Heart right ventricle (tissue), 16 donors: ENCODE measurements at regions not wholly inside any gene's neighbourhood (a gene's known extent, or its start where the extent isn't known, plus 50 kb on each side); places are given as distances from the start of the nearest gene placed in this dataset.
"Not testable (repeated sequence)": the region's sequence is repeated elsewhere in the genome, so short reads cannot be mapped to it uniquely, and the experiment has no call there.

ENCODE experiments used
- ATAC-seq, 8 donors: fragments of 200-7000 bp; cut with Tn5 transposase; one replicate each; pipeline ENCODE4 v1.9.1; 2020; ENCODE audit warnings: mild to moderate bottlenecking in 8 of 8, moderate library complexity in 8 of 8, moderate number of reproducible peaks in 1 of 8
- DNase-seq, 2 donors: peaks; one replicate each; pipeline ENCODE4 v3.0.0-alpha.2; 2020
- H3K27ac ChIP-seq, 10 donors: fragments of 200-600 bp; sonication (generic) in 2 of 10; one replicate each; pipeline versions ENCODE4 v1.5.0 to v1.8.0; 2020 to 2022; ENCODE audit warnings: mild to moderate bottlenecking in 3 of 10
- H3K27me3 ChIP-seq, 7 donors: fragments of 200-600 bp; one replicate each; pipeline ENCODE4 v1.8.0; 2021 to 2022; ENCODE audit warnings: mild to moderate bottlenecking in 2 of 7
- H3K36me3 ChIP-seq, 9 donors: fragments of 200-600 bp; sonication (generic) in 1 of 9; one replicate each; pipeline versions ENCODE4 v1.5.0 to v1.8.0; 2020 to 2022; ENCODE audit warnings: mild to moderate bottlenecking in 2 of 9
- H3K4me1 ChIP-seq, 9 donors: fragments of 200-600 bp; sonication (generic) in 1 of 9; one replicate each; pipeline versions ENCODE4 v1.5.0 to v1.8.0; 2020 to 2022; ENCODE audit warnings: mild to moderate bottlenecking in 4 of 9
- H3K4me3 ChIP-seq, 10 donors: fragments of 200-600 bp; sonication (generic) in 2 of 10; one replicate each; pipeline versions ENCODE4 v1.5.0 to v1.8.0; 2020 to 2022; ENCODE audit warnings: mild to moderate bottlenecking in 7 of 10, moderate library complexity in 2 of 10
- H3K9me3 ChIP-seq, 11 donors: fragments of 200-600 bp in 10 of 11; sonication (generic) in 2 of 11; one replicate each; pipeline versions ENCODE4 v1.5.0 to v1.8.0; 2013 to 2022; ENCODE audit warnings: mild to moderate bottlenecking in 2 of 11, control low read depth in 1 of 11, moderate library complexity in 1 of 11
- CTCF ChIP-seq, 9 donors: fragments of 200-600 bp; sonication (generic) in 2 of 9; IDR thresholded peaks; one replicate each; pipeline versions ENCODE4 v1.5.0 to v1.8.0; 2021 to 2022; ENCODE audit warnings: antibody characterized with exemption in 9 of 9, mild to moderate bottlenecking in 5 of 9, moderate library complexity in 1 of 9
- WGBS, 2 donors: extraction: QIAGEN DNeasy Blood & Tissue Kit; methylation state at CpG; one replicate each; pipeline ENCODE4 v1.1.7; 2013; ENCODE audit warnings: inconsistent platforms in 1 of 2; 5-methylcytosine and 5-hydroxymethylcytosine counted together
- intact Hi-C, 10 donors: fragments of 100-400 bp; cut with DNase I; formaldehyde crosslinking; loops; one replicate each; pipeline versions ENCODE4 v1.11.1 to v1.14.2; 2022
- donor health status: Arrhythmogenic right ventricular cardiomyopathy.
- donor health status: ischemic (EF 13 %, LVEDD 7.1; RV severe dilation, severe dysfunction).
- donor health status: healthy with polysubstance abuse.
- donor health status: DM: no; HTN: yes; CAD: no.
- donor health status: DM: no; HTN: no; CAD: no.
- donor health status: ischemic (EF 25% LVEDD 6.9; RV normal size, moderate dysfunction).
- donor health status: ischemic (EF 25% LVEDD 5.7; RV mildly dilated, moderate dysfunction).
- donor health status: healthy.
- donor health status: DM: yes; HTN: yes; CAD: no.
- donor health status: Ischemic cardiomyopathy.
- donor health status: ischemic (EF 35%, LVEDD 5.7; RV mildly dilated, moderate dysfunction).
- donor health status: nonischemic (EF 11% LVEDD 7.7; RV severe dilation, severe dysfunction).
- donor health status: DM: yes; HTN: yes; CAD: no.
- donor health status: PGD.
- donor health status: ischemic (EF 29% LVEDD 5.4; RV normal size, mild dysfunction).
- donor health status: nonischemic (EF 23%, LVEDD 6.1; RV moderate dilation, normal function).

- H3K27me3 ChIP-seq: peaks cover 0 to 4% (median 0%) of the 10 kb centered on the region in 7 donors
- no peak for TF ChIP-seq CTCF (IDR thresholded peaks at IDR 0.05)
- DNase-seq: no peak
- no peak for ATAC-seq
- H3K4me3 ChIP-seq: no peak overlapping the region
- H3K4me1 ChIP-seq: no peaks in the 10 kb centered on the region
- H3K36me3 ChIP-seq: no peaks in the 10 kb centered on the region
- intact Hi-C loops: no loop called here
- WGBS, 2 donors: 88% methylated on average over 7 of the region's 7 CpGs
- no peaks in the 10 kb centered on the region for H3K9me3 ChIP-seq
- H3K27ac ChIP-seq: no peak overlapping the region
Measured at GRCh38 chr1:229928767-229929166, 138.3 kb upstream of the GALNT2 start.

GRCh38 chr1:229931751-229932150 lies 135.3 kb upstream of the GALNT2 start:
- DNase-seq, H3K4me3 ChIP-seq, H3K27ac ChIP-seq, intact Hi-C loops, H3K36me3 ChIP-seq, H3K4me1 ChIP-seq, H3K9me3 ChIP-seq, ATAC-seq: not testable (repeated sequence)
- WGBS, 2 donors: 94 to 96% methylated on average over 18 to 21 of the region's 21 CpGs
- peaks cover 0 to 15% (median 0%) of the 10 kb centered on the region in 7 donors for H3K27me3 ChIP-seq

- H3K4me3 ChIP-seq, H3K27ac ChIP-seq, DNase-seq, H3K36me3 ChIP-seq, ATAC-seq, intact Hi-C loops, H3K9me3 ChIP-seq, H3K4me1 ChIP-seq: not testable (repeated sequence)
- peaks cover 0 to 28% (median 0%) of the 10 kb centered on the region in 7 donors for H3K27me3 ChIP-seq
- WGBS, 2 donors: 88 to 89% methylated on average over 6 of the region's 6 CpGs
Measured at GRCh38 chr1:229935157-229935556, 131.9 kb upstream of the GALNT2 start.

GRCh38 chr1:229938551-229938950 lies 128.5 kb upstream of the GALNT2 start:
- ATAC-seq: no peak
- WGBS, 2 donors: 58 to 65% methylated on average over 4 of the region's 4 CpGs
- intact Hi-C loops: no loop called here

GRCh38 chr1:229940684-229941083 lies 126.4 kb upstream of the GALNT2 start:
- WGBS, 2 donors: 50 to 51% methylated on average over 6 of the region's 6 CpGs
- Histone ChIP-seq H3K4me3 (no peak overlapping the region), H3K4me1 (no peaks in the 10 kb centered on the region), H3K27ac (no peak overlapping the region), H3K9me3 (no peaks in the 10 kb centered on the region), H3K27me3 (peaks cover 0 to 17% (median 0%) of the 10 kb centered on the region in 7 donors), H3K36me3 (no peaks in the 10 kb centered on the region)
- no peak for TF ChIP-seq CTCF (IDR thresholded peaks at IDR 0.05)
- DNase-seq: no peak
- intact Hi-C loops: no loop called here
- ATAC-seq: no peak

More at GRCh38 chr1:229938551-229938950, 128.5 kb upstream of the GALNT2 start:
- Histone ChIP-seq H3K27ac (no peak overlapping the region), H3K4me1 (no peaks in the 10 kb centered on the region), H3K9me3 (no peaks in the 10 kb centered on the region), H3K27me3 (peaks cover 0 to 28% (median 0%) of the 10 kb centered on the region in 7 donors), H3K36me3 (no peaks in the 10 kb centered on the region), H3K4me3 (no peak overlapping the region)
- TF ChIP-seq CTCF (IDR thresholded peaks at IDR 0.05): no peak
- no peak for DNase-seq
